Adrenal gland (tissue), 9 donors: ENCODE measurements at regions not wholly inside any gene's neighbourhood (a gene's known extent, or its start where the extent isn't known, plus 50 kb on each side); places are given as distances from the start of the nearest gene placed in this dataset.

ENCODE experiments used
- DNase-seq, 7 donors: peaks; one replicate each; pipeline ENCODE4 v3.0.0-alpha.2; 2019 to 2020
- H3K27ac ChIP-seq, 5 donors: fragments of 200-600 bp; sonication (generic) in 4 of 5; 1 replicate in 3 of 5; 2 replicates in 2 of 5; pipeline versions ENCODE4 v1.5.1 to v1.8.0; 2016 to 2020; ENCODE audit warnings: mild to moderate bottlenecking in 1 of 5
- H3K27me3 ChIP-seq: fragments of 200-600 bp; 2 replicates; pipeline ENCODE4 v1.8.0; 2021
- H3K36me3 ChIP-seq, 2 donors: fragments of 200-600 bp; replicated peaks in 1 of 2; 1 replicate in 1 of 2; 2 replicates in 1 of 2; pipeline versions ENCODE4 v1.5.1 to v1.8.0; 2018 to 2022
- H3K4me1 ChIP-seq, 2 donors: fragments of 200-600 bp; replicated peaks in 1 of 2; 1 replicate in 1 of 2; 2 replicates in 1 of 2; pipeline versions ENCODE4 v1.5.1 to v1.8.0; 2018 to 2021
- H3K4me3 ChIP-seq, 4 donors: fragments of 200-600 bp; sonication (generic) in 3 of 4; one replicate each; pipeline ENCODE4 v1.5.1; 2016 to 2018
- H3K9me3 ChIP-seq, 3 donors: fragments of 200-600 bp; sonication (generic) in 1 of 3; replicated peaks in 1 of 3; 1 replicate in 2 of 3; 2 replicates in 1 of 3; pipeline versions ENCODE4 v1.5.1 to v1.8.0; 2016 to 2021
- POLR2A ChIP-seq, 2 donors: fragments of 450-650 bp; IDR thresholded peaks; one replicate each; pipeline ENCODE4 v1.6.1; 2017; ENCODE audit warnings: antibody characterized with exemption in 2 of 2, mild to moderate bottlenecking in 2 of 2, moderate library complexity in 1 of 2
- WGBS, 4 donors: extraction: QIAGEN DNeasy Blood & Tissue Kit in 2 of 4; methylation state at CpG; one replicate each; pipeline versions ENCODE4 v1.1.5 to v1.1.7; 2013 to 2017; 5-methylcytosine and 5-hydroxymethylcytosine counted together
- intact Hi-C, 2 donors: fragments of 100-400 bp; cut with DNase I; formaldehyde crosslinking; loops; one replicate each; pipeline versions ENCODE4 v1.14.1 to v1.15.0; 2022 to 2023
- TF ChIP-seq, protein P1 (sequence below), 6 experiments: fragments of 450-650 bp in 4 of 6; fragments of 200-600 bp in 2 of 6; sonication (generic) in 1 of 6; IDR thresholded peaks; 1 replicate in 5 of 6; 2 replicates in 1 of 6; pipeline versions ENCODE4 v1.5.1 to v1.8.0; 2016 to 2021; ENCODE audit warnings: antibody characterized with exemption in 6 of 6, mild to moderate bottlenecking in 2 of 6, moderate library complexity in 1 of 6
- donor health status: healthy with polysubstance abuse.
- donor health status: Bipolar disorder and iron deficiency.
- donor health status: DM: yes; HTN: yes; CAD: no.
- donor health status: DM: no; HTN: no; CAD: no.
- donor health status: DM: no; HTN: no; CAD: no.

DNA sequence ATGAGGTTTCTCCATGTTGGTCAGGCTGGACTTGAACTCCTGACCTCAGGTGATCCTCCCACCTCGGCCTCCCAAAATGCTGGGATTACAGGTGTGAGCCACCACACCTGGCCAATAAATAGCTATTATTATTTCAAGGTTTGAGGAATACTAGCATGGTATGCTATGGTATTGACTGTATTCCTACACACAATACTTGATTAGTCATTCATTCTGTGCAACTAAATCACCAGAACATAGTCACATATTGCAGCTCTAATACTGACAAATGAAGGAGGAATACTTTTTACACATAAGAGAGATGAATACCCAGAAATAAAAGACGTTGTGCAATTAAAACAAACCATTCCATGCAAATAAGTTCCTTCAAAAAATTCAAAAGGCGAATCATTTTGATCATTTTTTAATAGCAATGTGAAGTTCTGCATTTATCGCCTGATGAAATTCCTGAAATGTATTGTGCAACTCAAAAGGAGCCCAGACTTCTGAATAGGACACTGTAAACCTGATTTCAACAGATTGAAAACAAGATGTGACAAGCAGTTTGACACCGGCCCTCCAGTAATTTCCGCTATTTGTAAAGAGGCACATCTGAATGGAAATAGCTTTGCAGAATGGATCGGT is 687.4 kb upstream of the SEMA6A start:
- WGBS, 4 donors: 76 to 86% (median 83%) methylated on average over 7 of the region's 7 CpGs
- intact Hi-C loops: no loop called here

DNA sequence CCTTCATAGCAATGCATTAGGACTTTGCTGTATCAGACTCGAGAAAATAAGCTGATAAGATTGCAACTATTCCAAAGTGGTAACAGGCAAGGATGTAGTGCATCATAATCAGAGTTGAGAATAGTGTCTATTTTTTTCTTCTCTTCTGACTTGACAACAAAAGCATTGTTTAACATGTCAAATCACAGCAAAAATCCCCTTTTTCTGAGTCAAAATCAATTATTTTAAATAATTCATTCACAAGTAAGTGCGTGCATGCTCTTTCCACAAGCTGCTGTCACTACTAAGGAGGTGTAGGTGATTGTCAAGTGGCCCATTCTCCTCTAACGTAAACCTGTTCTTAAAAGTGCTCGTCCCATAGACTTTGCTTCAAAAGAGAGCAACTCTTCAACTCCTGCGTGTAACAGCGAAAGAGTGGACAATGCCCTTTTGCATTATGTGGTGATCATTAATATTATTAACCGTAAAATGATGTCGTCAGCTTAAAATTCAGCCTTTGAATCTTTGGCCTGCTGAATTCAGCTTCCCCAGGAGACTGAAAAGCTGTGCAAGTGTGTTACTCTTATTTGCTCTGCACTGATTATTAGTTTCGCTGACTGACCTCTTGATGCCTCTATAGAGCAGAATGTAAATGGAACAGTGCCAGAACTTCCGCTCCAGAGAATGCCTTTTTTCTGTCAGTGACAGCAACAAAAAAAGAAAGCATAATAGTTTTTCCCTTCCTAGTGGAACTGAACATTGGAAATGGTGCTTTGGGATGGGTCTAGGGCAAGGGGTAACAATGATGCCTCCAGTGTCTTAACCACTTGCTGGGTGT is 680.8 kb upstream of the SEMA6A start:
- Histone ChIP-seq H3K4me1 (no peaks in the 10 kb centered on the region), H3K4me3 (no peak overlapping the region), H3K9me3 (no peaks in the 10 kb centered on the region), H3K27me3 (no peaks in the 10 kb centered on the region), H3K36me3 (no peaks in the 10 kb centered on the region), H3K27ac (no peak overlapping the region)
- 80 to 83% (median 81%) methylated on average over 10 of the region's 10 CpGs for WGBS, 4 donors
- TF ChIP-seq POLR2A (IDR thresholded peaks at IDR 0.05): no peak
- TF ChIP-seq, protein P1, sequence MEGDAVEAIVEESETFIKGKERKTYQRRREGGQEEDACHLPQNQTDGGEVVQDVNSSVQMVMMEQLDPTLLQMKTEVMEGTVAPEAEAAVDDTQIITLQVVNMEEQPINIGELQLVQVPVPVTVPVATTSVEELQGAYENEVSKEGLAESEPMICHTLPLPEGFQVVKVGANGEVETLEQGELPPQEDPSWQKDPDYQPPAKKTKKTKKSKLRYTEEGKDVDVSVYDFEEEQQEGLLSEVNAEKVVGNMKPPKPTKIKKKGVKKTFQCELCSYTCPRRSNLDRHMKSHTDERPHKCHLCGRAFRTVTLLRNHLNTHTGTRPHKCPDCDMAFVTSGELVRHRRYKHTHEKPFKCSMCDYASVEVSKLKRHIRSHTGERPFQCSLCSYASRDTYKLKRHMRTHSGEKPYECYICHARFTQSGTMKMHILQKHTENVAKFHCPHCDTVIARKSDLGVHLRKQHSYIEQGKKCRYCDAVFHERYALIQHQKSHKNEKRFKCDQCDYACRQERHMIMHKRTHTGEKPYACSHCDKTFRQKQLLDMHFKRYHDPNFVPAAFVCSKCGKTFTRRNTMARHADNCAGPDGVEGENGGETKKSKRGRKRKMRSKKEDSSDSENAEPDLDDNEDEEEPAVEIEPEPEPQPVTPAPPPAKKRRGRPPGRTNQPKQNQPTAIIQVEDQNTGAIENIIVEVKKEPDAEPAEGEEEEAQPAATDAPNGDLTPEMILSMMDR (IDR thresholded peaks at IDR 0.05): no peak
- intact Hi-C loops: no loop called here
- no peak for DNase-seq

More for the DNA sequence above, 687.4 kb upstream of the SEMA6A start:
- Histone ChIP-seq H3K36me3 (no peaks in the 10 kb centered on the region), H3K27me3 (no peaks in the 10 kb centered on the region), H3K4me1 (no peaks in the 10 kb centered on the region), H3K4me3 (no peak overlapping the region), H3K9me3 (peaks cover 0 to 3% (median 0%) of the 10 kb centered on the region in 3 donors), H3K27ac (no peak overlapping the region)
- DNase-seq: no peak
- no peak for TF ChIP-seq POLR2A (IDR thresholded peaks at IDR 0.05)
- TF ChIP-seq, protein P1 (IDR thresholded peaks at IDR 0.05): no peak

DNA sequence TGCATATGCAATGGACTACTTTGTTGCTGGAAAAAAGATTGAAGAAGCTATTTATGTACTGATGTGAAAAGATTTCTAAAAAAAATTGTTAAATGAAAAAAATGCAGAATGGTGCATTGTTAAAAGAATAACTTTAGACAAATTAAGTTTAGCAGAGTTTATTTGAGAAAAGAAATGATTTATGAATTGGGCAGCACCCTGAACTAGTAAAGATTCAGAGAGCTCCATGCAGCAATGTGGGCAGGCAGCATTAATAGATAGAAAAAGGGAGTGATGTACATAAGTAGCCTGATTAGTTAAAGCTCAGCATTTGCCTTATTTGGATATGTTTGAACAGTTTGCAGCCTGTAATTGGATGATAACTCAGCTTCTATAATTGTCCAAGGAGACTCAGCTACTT is 677.9 kb upstream of the SEMA6A start:
- Histone ChIP-seq H3K4me3 (no peak overlapping the region), H3K9me3 (no peaks in the 10 kb centered on the region), H3K36me3 (no peaks in the 10 kb centered on the region), H3K27me3 (no peaks in the 10 kb centered on the region), H3K27ac (no peak overlapping the region), H3K4me1 (no peaks in the 10 kb centered on the region)
- intact Hi-C loops: no loop called here
- TF ChIP-seq, protein P1 (IDR thresholded peaks at IDR 0.05): no peak
- no peak for TF ChIP-seq POLR2A (IDR thresholded peaks at IDR 0.05)
- DNase-seq: no peak

DNA sequence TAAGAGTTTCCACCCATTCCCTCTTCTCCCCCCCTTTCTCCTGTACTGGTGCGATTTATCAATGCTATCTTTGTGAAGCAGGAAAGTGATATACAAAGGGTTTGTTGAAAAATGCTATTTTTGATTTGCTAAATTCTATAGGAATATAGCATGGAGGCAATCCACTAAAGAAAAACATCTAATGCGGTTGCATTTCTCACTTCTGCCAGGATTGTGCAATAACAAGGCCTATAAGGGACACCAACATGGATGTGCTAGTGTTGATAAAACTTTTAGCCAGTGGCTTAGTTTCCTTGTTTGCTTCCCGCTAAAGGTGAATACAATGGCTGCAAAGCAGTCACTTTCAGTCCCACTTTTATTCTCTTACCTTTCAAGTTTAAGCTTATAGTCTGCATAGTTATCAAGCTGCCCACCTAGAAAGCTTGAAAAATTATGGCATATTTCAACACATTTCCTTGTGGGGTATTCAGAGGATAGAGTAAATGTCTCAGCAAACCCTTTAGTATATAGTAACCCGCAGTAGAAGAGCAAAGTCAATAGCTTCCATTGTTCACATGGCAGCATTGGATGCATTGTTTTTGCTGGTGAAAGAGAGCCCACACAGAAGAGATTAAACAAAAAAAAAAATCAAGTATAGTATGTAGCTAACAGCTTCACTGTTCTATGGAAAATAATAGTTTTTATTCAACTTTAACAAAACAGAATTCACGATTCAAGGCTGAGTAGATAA is 674.6 kb upstream of the SEMA6A start:
- H3K27ac ChIP-seq: no peak overlapping the region
- DNase-seq: no peak
- 77 to 88% (median 83%) methylated on average over 5 of the region's 5 CpGs for WGBS, 4 donors

More for the DNA sequence above, 674.6 kb upstream of the SEMA6A start:
- no peak overlapping the region for H3K4me3 ChIP-seq
- H3K36me3 ChIP-seq: no peaks in the 10 kb centered on the region
- TF ChIP-seq, protein P1 (IDR thresholded peaks at IDR 0.05): no peak
- no peak for TF ChIP-seq POLR2A (IDR thresholded peaks at IDR 0.05)
- intact Hi-C loops: no loop called here
- no peaks in the 10 kb centered on the region for H3K4me1 ChIP-seq
- H3K27me3 ChIP-seq: no peaks in the 10 kb centered on the region
- no peaks in the 10 kb centered on the region for H3K9me3 ChIP-seq
